Activated CD4-positive, alpha-beta T cell treated with anti-CD3 and anti-CD28 coated beads for 4 hours (primary cell): ENCODE measurements at regions not wholly inside any gene's neighbourhood (a gene's known extent, or its start where the extent isn't known, plus 50 kb on each side); places are given as distances from the start of the nearest gene placed in this dataset.
"Not testable (repeated sequence)": the region's sequence is repeated elsewhere in the genome, so short reads cannot be mapped to it uniquely, and the experiment has no call there.

Experiments
- DNase-seq, 2 donors: peaks; one replicate each; pipeline ENCODE4 v3.0.0-alpha.2; 2020

GRCh38 chr16:21422824-21423223 is 144.7 kb upstream of the CRYM start:
- peak in 1 of 2 donors; percentile 0 for DNase-seq

- DNase-seq, result not testable (repeated sequence)
These were observed 126.6 kb upstream of the CRYM start for GRCh38 chr16:21404699-21405098.

GRCh38 chr16:21397866-21398265 is 119.8 kb upstream of the CRYM start:
- DNase-seq, result not testable (repeated sequence)

- DNase-seq, result not testable (repeated sequence)
These were observed 118.5 kb upstream of the CRYM start for GRCh38 chr16:21396545-21396944.

GRCh38 chr16:21390634-21391033 is 112.5 kb upstream of the CRYM start:
- not testable (repeated sequence) for DNase-seq

GRCh38 chr16:21389860-21390259 is 111.8 kb upstream of the CRYM start:
- not testable (repeated sequence) for DNase-seq

- not testable (repeated sequence) for DNase-seq
These were observed 109.7 kb upstream of the CRYM start for GRCh38 chr16:21387757-21388156.

- not testable (repeated sequence) for DNase-seq
These were observed 108.3 kb upstream of the CRYM start for GRCh38 chr16:21386201-21386915.

- DNase-seq, result not testable (repeated sequence)
These were observed 105.6 kb upstream of the CRYM start for GRCh38 chr16:21383682-21384081.

GRCh38 chr16:21379645-21380044 is 101.6 kb upstream of the CRYM start:
- DNase-seq, result not testable (repeated sequence)

- DNase-seq, result not testable (repeated sequence)
These were observed 98.3 kb upstream of the CRYM start for GRCh38 chr16:21376196-21376899.

GRCh38 chr16:21375334-21375733 is 97.2 kb upstream of the CRYM start:
- not testable (repeated sequence) for DNase-seq

GRCh38 chr16:21373454-21373853 is 95.4 kb upstream of the CRYM start:
- DNase-seq, result not testable (repeated sequence)

GRCh38 chr16:21372862-21373261 is 94.8 kb upstream of the CRYM start:
- DNase-seq, result not testable (repeated sequence)

- DNase-seq, result not testable (repeated sequence)
These were observed 94.2 kb upstream of the CRYM start for GRCh38 chr16:21372162-21372835.

GRCh38 chr16:21370791-21371190 is 92.7 kb upstream of the CRYM start:
- DNase-seq, result not testable (repeated sequence)

GRCh38 chr16:21368973-21369942 is 91.2 kb upstream of the CRYM start:
- DNase-seq, result not testable (repeated sequence)

GRCh38 chr16:21367733-21368421 is 89.8 kb upstream of the CRYM start:
- DNase-seq, result not testable (repeated sequence)

- not testable (repeated sequence) for DNase-seq
These were observed 88.9 kb upstream of the CRYM start for GRCh38 chr16:21366998-21367397.

GRCh38 chr16:21365541-21365940 is 87.5 kb upstream of the CRYM start:
- not testable (repeated sequence) for DNase-seq

- DNase-seq, result not testable (repeated sequence)
These were observed 85.6 kb upstream of the CRYM start for GRCh38 chr16:21363550-21364223.
